ENCODE measurements at regions not wholly inside any gene's neighbourhood (a gene's known extent, or its start where the extent isn't known, plus 50 kb on each side); places are given as distances from the start of the nearest gene placed in this dataset.
"Not testable (repeated sequence)": the region's sequence is repeated elsewhere in the genome, so short reads cannot be mapped to it uniquely, and the experiment has no call there.

DNA sequence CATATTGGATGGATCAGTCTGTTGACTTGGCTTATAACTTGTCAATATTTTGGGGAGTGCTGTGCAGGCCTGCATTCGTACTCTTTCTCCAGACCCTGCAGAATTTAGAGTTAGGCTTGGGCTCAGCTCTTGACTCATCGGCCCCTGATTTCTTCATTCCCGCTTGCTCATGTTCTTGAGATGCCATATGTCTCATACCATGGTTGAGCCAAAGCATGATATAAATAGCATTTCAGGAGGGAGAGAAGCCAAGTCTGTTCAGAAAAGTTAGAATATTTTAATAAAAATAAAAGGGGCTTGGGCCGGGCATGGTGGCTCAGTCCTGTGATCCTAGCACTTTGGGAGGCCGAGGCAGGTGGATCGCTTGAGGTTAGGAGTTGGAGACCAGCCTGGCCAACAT, 898.1 kb downstream of the TYW1 start:
- DNase-seq: no peak
- H3K27ac Mint-ChIP-seq: no peak overlapping the region
- H3K27me3 Mint-ChIP-seq: peaks cover 0 to 2% of the 10 kb centered on the region in 2 donors
- peaks cover 0 to 36% (median 24%) of the 10 kb centered on the region in 5 donors for H3K9me3 Mint-ChIP-seq
- Histone ChIP-seq H3K4me3 (ENCODE audit: low read length) (no peak overlapping the region), H3K9me3 (ENCODE audit: low read length) (no peaks in the 10 kb centered on the region), H3K27ac (ENCODE audit: low read depth, low read length) (no peak overlapping the region), H3K27me3 (ENCODE audit: insufficient read depth, low read length, poor library complexity, severe bottlenecking) (no peaks in the 10 kb centered on the region), H3K4me1 (ENCODE audit: insufficient read depth, low read length) (no peaks in the 10 kb centered on the region), H3K36me3 (ENCODE audit: insufficient read depth, low read length) (no peaks in the 10 kb centered on the region)
- POLR2A ChIA-PET: no interaction called here
- no peak overlapping the region for H3K4me3 Mint-ChIP-seq
- H3K4me1 Mint-ChIP-seq: no peaks in the 10 kb centered on the region
- CTCF ChIA-PET: no interaction called here
- peaks cover 0 to 1% (median 0%) of the 10 kb centered on the region in 3 donors for H3K36me3 Mint-ChIP-seq

DNA sequence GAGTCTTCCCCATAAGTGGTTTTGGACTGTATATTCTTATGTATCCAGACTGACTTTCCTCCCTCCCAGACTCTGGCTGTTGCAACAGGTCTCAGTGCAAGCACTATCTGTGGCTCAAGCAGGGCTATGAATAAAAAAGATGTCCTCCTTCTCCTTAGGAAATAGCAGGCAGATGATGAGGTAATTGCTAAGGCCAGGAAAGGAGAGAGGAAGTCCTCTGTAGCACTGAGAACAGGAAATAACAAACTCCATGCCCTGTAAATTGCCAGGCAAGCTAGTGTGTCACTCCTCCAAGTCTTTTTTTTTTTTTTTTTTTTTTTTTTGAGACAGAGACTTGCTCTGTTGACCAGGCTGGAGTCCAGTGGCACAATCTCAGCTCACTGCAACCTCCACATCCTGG, 900.1 kb downstream of the TYW1 start:
- H3K27me3 ChIP-seq (ENCODE audit: insufficient read depth, low read length, poor library complexity, severe bottlenecking): no peaks in the 10 kb centered on the region
- Mint-ChIP-seq H3K9me3 (peaks cover 0 to 33% (median 22%) of the 10 kb centered on the region in 5 donors), H3K4me1 (no peaks in the 10 kb centered on the region), H3K36me3 (peaks cover 0 to 1% (median 0%) of the 10 kb centered on the region in 3 donors), H3K4me3 (no peak overlapping the region), H3K27ac (no peak overlapping the region), H3K27me3 (peaks cover 0 to 2% of the 10 kb centered on the region in 2 donors)
- DNase-seq: no peak
- H3K4me1 ChIP-seq (ENCODE audit: insufficient read depth, low read length): no peaks in the 10 kb centered on the region
- no peaks in the 10 kb centered on the region for H3K36me3 ChIP-seq (ENCODE audit: insufficient read depth, low read length)
- no peaks in the 10 kb centered on the region for H3K9me3 ChIP-seq (ENCODE audit: low read length)
- CTCF ChIA-PET: no interaction called here
- POLR2A ChIA-PET: no interaction called here
- no peak overlapping the region for H3K27ac ChIP-seq (ENCODE audit: low read depth, low read length)
- H3K4me3 ChIP-seq (ENCODE audit: low read length): no peak overlapping the region

DNA sequence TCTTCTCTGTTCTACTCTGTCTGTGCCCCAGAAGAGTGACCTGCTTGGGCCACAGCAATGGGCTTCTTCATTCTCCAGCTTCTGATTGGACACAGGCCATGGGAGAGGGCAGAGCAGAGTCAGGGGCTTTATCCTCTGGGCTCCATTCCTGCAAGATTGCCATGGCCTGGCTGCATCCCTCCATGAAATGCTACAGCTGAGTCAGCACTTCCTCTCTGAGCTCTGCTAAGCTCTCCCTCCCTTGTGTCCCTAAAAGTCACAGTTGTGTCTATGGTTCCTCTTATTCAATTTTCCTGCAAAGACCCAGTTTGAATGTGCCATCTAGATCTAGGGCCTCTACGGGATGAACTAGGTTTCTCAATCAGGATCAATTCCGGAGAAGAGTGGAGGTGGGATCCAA, 903.8 kb downstream of the TYW1 start:
- Mint-ChIP-seq H3K9me3 (peaks cover 0 to 27% (median 20%) of the 10 kb centered on the region in 5 donors), H3K4me1 (no peaks in the 10 kb centered on the region), H3K27me3 (peaks cover 0 to 2% of the 10 kb centered on the region in 2 donors), H3K36me3 (peaks cover 0 to 1% (median 0%) of the 10 kb centered on the region in 3 donors), H3K4me3 (no peak overlapping the region), H3K27ac (no peak overlapping the region)
- CTCF ChIA-PET: no interaction called here
- Histone ChIP-seq H3K4me3 (ENCODE audit: low read length) (no peak overlapping the region), H3K27me3 (ENCODE audit: insufficient read depth, low read length, poor library complexity, severe bottlenecking) (no peaks in the 10 kb centered on the region), H3K36me3 (ENCODE audit: insufficient read depth, low read length) (no peaks in the 10 kb centered on the region), H3K4me1 (ENCODE audit: insufficient read depth, low read length) (no peaks in the 10 kb centered on the region), H3K27ac (ENCODE audit: low read depth, low read length) (no peak overlapping the region), H3K9me3 (ENCODE audit: low read length) (no peaks in the 10 kb centered on the region)
- DNase-seq: no peak
- POLR2A ChIA-PET: no interaction called here

- Mint-ChIP-seq H3K27ac (no peak overlapping the region), H3K27me3 (peaks cover 0 to 2% of the 10 kb centered on the region in 2 donors), H3K9me3 (peaks cover 0 to 24% (median 13%) of the 10 kb centered on the region in 5 donors), H3K4me1 (no peaks in the 10 kb centered on the region), H3K36me3 (peaks cover 0 to 1% (median 0%) of the 10 kb centered on the region in 3 donors), H3K4me3 (no peak overlapping the region)
- no peak for DNase-seq
- no peak overlapping the region for H3K4me3 ChIP-seq (ENCODE audit: low read length)
- POLR2A ChIA-PET: no interaction called here
- H3K4me1 ChIP-seq (ENCODE audit: insufficient read depth, low read length): no peaks in the 10 kb centered on the region
- H3K36me3 ChIP-seq (ENCODE audit: insufficient read depth, low read length): no peaks in the 10 kb centered on the region
- H3K9me3 ChIP-seq (ENCODE audit: low read length): no peaks in the 10 kb centered on the region
- H3K27me3 ChIP-seq (ENCODE audit: insufficient read depth, low read length, poor library complexity, severe bottlenecking): no peaks in the 10 kb centered on the region
- no peak overlapping the region for H3K27ac ChIP-seq (ENCODE audit: low read depth, low read length)
- CTCF ChIA-PET: no interaction called here
Measured at GRCh38 chr7:67901808-67902480, 905.3 kb downstream of the TYW1 start.

GRCh38 chr7:67907792-67908191, 911.2 kb downstream of the TYW1 start:
- Histone ChIP-seq H3K36me3 (ENCODE audit: insufficient read depth, low read length) (no peaks in the 10 kb centered on the region), H3K9me3 (ENCODE audit: low read length) (no peaks in the 10 kb centered on the region), H3K4me3 (ENCODE audit: low read length) (no peak overlapping the region), H3K4me1 (ENCODE audit: insufficient read depth, low read length) (no peaks in the 10 kb centered on the region), H3K27me3 (ENCODE audit: insufficient read depth, low read length, poor library complexity, severe bottlenecking) (no peaks in the 10 kb centered on the region), H3K27ac (ENCODE audit: low read depth, low read length) (no peak overlapping the region)
- ChIA-PET POLR2A (no interaction called here), CTCF (no interaction called here)
- H3K4me1 Mint-ChIP-seq: no peaks in the 10 kb centered on the region
- H3K36me3 Mint-ChIP-seq: no peaks in the 10 kb centered on the region
- H3K27me3 Mint-ChIP-seq: no peaks in the 10 kb centered on the region
- H3K9me3 Mint-ChIP-seq: peaks cover 4 to 12% (median 8%) of the 10 kb centered on the region in 5 donors
- no peak for DNase-seq
- no peak overlapping the region for H3K27ac Mint-ChIP-seq
- no peak overlapping the region for H3K4me3 Mint-ChIP-seq

DNA sequence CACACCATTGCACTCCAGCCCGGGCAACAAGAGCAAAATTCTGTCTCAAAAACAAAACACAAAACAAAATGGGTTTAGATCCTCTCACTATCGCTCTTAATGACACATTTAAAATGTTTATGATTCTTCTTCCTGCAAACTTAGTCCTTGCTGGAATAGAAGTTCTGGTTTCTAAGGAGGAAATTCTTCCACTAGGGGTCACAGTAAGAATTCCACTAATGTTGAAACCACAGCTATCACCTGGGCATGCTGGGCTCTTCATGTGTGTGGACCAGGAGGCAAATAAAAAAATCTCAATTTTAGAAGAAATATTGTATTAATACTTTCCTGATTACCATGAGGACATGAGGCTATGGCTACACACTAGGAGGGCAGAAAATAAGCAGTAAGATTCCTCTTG, 915.8 kb downstream of the TYW1 start:
- H3K27me3 Mint-ChIP-seq: no peaks in the 10 kb centered on the region
- H3K4me1 Mint-ChIP-seq: no peaks in the 10 kb centered on the region
- H3K4me1 ChIP-seq (ENCODE audit: insufficient read depth, low read length): no peaks in the 10 kb centered on the region
- peaks cover 12 to 32% (median 18%) of the 10 kb centered on the region in 5 donors for H3K9me3 Mint-ChIP-seq
- H3K36me3 ChIP-seq (ENCODE audit: insufficient read depth, low read length): no peaks in the 10 kb centered on the region
- H3K27ac ChIP-seq (ENCODE audit: low read depth, low read length): no peak overlapping the region
- POLR2A ChIA-PET: no interaction called here
- no peaks in the 10 kb centered on the region for H3K36me3 Mint-ChIP-seq
- no peaks in the 10 kb centered on the region for H3K9me3 ChIP-seq (ENCODE audit: low read length)
- H3K4me3 Mint-ChIP-seq: no peak overlapping the region
- CTCF ChIA-PET: no interaction called here
- H3K27me3 ChIP-seq (ENCODE audit: insufficient read depth, low read length, poor library complexity, severe bottlenecking): no peaks in the 10 kb centered on the region
- no peak overlapping the region for H3K27ac Mint-ChIP-seq
- H3K4me3 ChIP-seq (ENCODE audit: low read length): no peak overlapping the region
- no peak for DNase-seq

DNA sequence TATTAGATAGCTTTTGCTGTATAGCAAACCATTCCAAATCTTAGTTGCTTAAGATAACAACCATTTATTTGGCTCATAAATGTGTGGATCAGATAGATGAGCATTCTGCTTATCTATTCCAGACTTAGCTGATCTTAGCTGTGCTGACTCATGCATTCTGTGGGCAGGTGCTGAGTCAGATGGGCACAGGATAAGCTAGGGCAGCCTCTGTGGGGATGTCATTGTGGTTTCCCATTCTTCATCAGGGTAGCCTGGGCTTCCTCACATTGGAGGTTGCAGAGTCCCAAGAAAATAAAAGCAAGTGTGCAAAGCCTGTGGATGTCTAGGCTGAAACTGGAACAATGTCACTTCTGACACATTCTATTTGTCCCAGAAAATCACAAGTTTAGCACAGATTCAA, 917.0 kb downstream of the TYW1 start:
- Histone ChIP-seq H3K4me3 (ENCODE audit: low read length) (no peak overlapping the region), H3K27ac (ENCODE audit: low read depth, low read length) (no peak overlapping the region), H3K9me3 (ENCODE audit: low read length) (peaks cover 6% of the 10 kb centered on the region), H3K36me3 (ENCODE audit: insufficient read depth, low read length) (no peaks in the 10 kb centered on the region), H3K4me1 (ENCODE audit: insufficient read depth, low read length) (no peaks in the 10 kb centered on the region), H3K27me3 (ENCODE audit: insufficient read depth, low read length, poor library complexity, severe bottlenecking) (no peaks in the 10 kb centered on the region)
- H3K4me1 Mint-ChIP-seq: peaks cover 3 to 5% (median 5%) of the 10 kb centered on the region in 3 donors
- no peak for DNase-seq
- no peaks in the 10 kb centered on the region for H3K27me3 Mint-ChIP-seq
- no peak overlapping the region for H3K27ac Mint-ChIP-seq
- no peak overlapping the region for H3K4me3 Mint-ChIP-seq
- H3K9me3 Mint-ChIP-seq: peaks cover 18 to 42% (median 18%) of the 10 kb centered on the region in 5 donors
- CTCF ChIA-PET: no interaction called here
- no peaks in the 10 kb centered on the region for H3K36me3 Mint-ChIP-seq
- POLR2A ChIA-PET: no interaction called here

- H3K4me1 ChIP-seq (ENCODE audit: insufficient read depth, low read length); H3K36me3 ChIP-seq (ENCODE audit: insufficient read depth, low read length); H3K27ac Mint-ChIP-seq; H3K27ac ChIP-seq (ENCODE audit: low read depth, low read length); POLR2A ChIA-PET; H3K27me3 Mint-ChIP-seq; H3K9me3 ChIP-seq (ENCODE audit: low read length); CTCF ChIA-PET; DNase-seq; H3K4me3 Mint-ChIP-seq; H3K27me3 ChIP-seq (ENCODE audit: insufficient read depth, low read length, poor library complexity, severe bottlenecking); H3K4me3 ChIP-seq (ENCODE audit: low read length); H3K36me3 Mint-ChIP-seq: not testable (repeated sequence)
- Mint-ChIP-seq H3K9me3 (peaks cover 15 to 46% (median 33%) of the 10 kb centered on the region in 5 donors), H3K4me1 (peaks cover 4 to 11% (median 5%) of the 10 kb centered on the region in 3 donors)
Measured at GRCh38 chr7:67916111-67916510, 919.5 kb downstream of the TYW1 start.
